Esophagus squamous epithelium (tissue), 4 donors: ENCODE measurements at regions not wholly inside any gene's neighbourhood (a gene's known extent, or its start where the extent isn't known, plus 50 kb on each side); places are given as distances from the start of the nearest gene placed in this dataset.

ENCODE experiments used
- POLR2A ChIP-seq, 4 donors: fragments of 450-650 bp; IDR thresholded peaks; one replicate each; pipeline ENCODE4 v1.6.1; 2017; ENCODE audit warnings: antibody characterized with exemption in 4 of 4, mild to moderate bottlenecking in 4 of 4, moderate library complexity in 3 of 4
- TF ChIP-seq, protein P1 (sequence below), 6 experiments: fragments of 450-650 bp in 4 of 6; fragments of 200-600 bp in 2 of 6; sonication (generic) in 2 of 6; IDR thresholded peaks; one replicate each; pipeline ENCODE4 v1.5.1; 2016 to 2019; ENCODE audit warnings: antibody characterized with exemption in 6 of 6, mild to moderate bottlenecking in 4 of 6, moderate library complexity in 4 of 6

DNA sequence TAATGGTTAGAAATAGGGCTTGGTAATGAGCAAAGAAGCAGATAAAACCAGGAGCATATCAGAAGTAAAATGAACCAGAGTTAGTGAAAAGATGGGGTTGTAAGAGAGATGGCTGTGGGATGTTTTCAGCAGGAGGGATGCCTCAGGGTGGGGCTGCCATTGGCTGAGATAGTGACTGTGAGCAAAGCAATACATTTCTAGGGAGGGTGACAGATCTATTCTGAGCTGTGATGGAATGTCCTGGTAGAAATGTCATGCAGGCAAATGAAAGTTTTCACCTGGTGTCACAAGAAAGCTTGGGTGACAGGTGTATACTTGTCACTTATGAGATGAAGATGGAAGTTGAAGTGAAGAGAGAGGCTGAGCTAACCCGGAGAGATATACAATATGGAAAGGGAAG is 435.9 kb downstream of the TNS3 start:
- TF ChIP-seq, protein P1, sequence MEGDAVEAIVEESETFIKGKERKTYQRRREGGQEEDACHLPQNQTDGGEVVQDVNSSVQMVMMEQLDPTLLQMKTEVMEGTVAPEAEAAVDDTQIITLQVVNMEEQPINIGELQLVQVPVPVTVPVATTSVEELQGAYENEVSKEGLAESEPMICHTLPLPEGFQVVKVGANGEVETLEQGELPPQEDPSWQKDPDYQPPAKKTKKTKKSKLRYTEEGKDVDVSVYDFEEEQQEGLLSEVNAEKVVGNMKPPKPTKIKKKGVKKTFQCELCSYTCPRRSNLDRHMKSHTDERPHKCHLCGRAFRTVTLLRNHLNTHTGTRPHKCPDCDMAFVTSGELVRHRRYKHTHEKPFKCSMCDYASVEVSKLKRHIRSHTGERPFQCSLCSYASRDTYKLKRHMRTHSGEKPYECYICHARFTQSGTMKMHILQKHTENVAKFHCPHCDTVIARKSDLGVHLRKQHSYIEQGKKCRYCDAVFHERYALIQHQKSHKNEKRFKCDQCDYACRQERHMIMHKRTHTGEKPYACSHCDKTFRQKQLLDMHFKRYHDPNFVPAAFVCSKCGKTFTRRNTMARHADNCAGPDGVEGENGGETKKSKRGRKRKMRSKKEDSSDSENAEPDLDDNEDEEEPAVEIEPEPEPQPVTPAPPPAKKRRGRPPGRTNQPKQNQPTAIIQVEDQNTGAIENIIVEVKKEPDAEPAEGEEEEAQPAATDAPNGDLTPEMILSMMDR (IDR thresholded peaks at IDR 0.05), result no peak
- no peak for TF ChIP-seq POLR2A (IDR thresholded peaks at IDR 0.05)
